HG03521 (cell line): ENCODE measurements at regions not wholly inside any gene's neighbourhood (a gene's known extent, or its start where the extent isn't known, plus 50 kb on each side); places are given as distances from the start of the nearest gene placed in this dataset.
"Not testable (repeated sequence)": the region's sequence is repeated elsewhere in the genome, so short reads cannot be mapped to it uniquely, and the experiment has no call there.

Source experiments
- ATAC-seq: cut with Tn5 transposase; IDR thresholded peaks from one replicate; pipeline ENCODE4 v1.9.1; 2021; ENCODE audit warnings: mild to moderate bottlenecking, moderate library complexity; ENCODE audit not compliant: unreplicated experiment

DNA sequence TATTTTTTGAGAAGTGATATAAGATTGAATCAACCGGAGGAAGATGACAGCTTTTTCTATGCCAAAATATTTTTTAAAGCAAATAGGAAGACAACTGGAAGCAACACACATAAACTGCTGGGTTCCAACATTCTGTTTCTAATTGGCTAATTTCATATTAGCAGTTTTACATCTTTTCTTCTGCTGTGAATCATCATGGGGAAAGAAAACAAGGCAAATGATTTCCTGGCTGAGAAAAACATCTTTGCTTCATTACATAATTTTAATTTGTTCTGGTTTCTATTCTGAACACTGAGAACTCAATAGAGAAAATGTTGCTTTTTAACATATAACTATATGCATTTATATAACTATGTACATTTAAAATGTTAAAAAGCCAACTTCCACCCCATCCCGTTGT, 2518.5 kb downstream of the ARAP2 start:
- no peak for ATAC-seq

GRCh38 chr4:33737726-33738125, 2506.6 kb downstream of the ARAP2 start:
- no peak for ATAC-seq

DNA sequence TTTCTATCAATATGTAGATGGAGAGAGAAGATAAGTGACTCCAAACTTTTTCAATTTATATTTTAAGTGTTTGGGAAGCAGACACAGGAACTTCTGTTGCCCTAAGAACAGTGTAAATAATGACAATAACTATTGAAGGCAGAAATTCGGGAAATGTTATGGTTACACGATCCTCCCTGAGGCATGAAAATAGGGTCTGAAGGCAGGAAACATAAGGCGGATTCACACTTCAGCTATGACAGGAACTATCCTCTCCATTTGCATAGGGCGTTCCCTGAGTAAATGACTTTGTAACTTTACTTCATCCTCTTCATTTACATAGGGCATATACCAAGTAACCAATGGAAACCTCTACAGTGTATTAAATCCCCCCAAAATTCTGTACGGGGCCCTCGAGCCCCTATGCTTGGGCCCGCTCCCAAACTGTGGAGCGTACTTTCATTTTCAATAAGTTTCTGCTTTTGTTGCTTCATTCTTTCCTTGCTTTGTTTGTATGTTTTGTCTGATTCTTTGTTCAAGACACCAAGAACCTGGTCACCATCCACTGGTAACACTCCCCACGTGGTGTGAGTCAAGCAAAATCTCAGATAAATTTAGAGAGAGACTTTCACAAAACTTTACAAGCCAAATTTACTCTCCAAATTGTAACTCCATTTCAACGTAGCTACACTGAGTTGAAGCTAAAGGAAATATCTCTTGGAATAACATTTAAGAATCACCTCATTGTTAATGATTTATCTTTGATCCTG, 2504.3 kb downstream of the ARAP2 start:
- no peak for ATAC-seq

GRCh38 chr4:33740871-33741270, 2503.4 kb downstream of the ARAP2 start:
- ATAC-seq = not testable (repeated sequence)

DNA sequence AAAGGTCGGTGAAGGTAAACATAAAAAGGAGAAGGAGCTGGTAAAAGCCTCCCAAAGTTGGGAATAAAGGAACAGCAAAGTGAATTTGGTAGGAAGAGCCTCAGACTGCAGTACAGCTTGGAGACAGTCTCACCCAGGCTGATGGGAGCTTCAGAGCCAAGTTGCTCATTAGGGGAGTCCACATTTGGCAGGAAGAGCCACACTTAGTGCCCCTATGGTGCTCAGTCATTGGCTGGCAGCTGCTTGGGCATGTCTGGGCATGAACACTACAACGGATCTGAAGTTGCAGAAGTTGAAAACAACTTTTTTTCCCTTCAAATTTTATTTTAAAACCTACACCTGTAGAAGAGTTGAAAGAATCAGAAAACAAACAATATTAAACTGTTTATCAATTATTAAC, 2497.3 kb downstream of the ARAP2 start:
- no peak for ATAC-seq

DNA sequence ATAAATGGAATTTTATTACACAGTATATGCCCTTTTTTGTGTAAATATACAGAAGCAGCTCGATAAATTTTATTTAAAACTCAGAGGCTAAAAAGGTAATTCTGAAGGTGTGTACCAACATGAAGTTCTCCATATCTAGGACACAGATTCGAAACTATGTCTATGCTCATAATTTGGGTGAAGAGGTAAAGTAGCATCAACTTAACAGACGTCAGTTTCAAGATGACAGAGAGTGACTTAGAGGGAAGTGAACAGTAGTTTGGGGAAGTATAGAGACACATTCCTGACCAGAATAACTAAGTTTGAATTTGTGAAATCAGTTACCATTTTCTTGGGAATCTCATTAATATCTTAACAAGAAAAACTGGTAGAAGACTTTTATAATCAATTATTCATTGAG, 2493.3 kb downstream of the ARAP2 start:
- ATAC-seq = no peak

DNA sequence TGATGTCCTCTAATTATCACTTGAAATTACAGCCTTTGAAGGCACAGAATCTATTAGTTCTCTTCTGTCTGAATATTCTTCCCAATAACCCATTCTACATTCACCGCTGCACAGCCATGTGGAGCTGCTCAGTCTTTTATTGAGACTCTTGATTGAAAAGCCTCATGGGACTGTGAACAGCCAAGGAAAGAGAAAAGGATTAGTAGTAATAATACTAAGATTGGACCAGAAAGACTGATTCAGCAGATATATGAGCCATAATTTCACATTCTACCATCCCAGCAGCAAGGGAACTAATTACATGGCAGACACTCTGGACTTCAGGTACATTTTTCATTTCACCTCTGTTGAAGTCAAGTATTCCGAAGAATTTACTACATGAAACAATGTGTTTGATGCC, 2471.7 kb downstream of the ARAP2 start:
- no peak for ATAC-seq

GRCh38 chr4:33780952-33781791, 2463.1 kb downstream of the ARAP2 start:
- no peak for ATAC-seq

GRCh38 chr4:33785843-33786242, 2458.5 kb downstream of the ARAP2 start:
- ATAC-seq = no peak

DNA sequence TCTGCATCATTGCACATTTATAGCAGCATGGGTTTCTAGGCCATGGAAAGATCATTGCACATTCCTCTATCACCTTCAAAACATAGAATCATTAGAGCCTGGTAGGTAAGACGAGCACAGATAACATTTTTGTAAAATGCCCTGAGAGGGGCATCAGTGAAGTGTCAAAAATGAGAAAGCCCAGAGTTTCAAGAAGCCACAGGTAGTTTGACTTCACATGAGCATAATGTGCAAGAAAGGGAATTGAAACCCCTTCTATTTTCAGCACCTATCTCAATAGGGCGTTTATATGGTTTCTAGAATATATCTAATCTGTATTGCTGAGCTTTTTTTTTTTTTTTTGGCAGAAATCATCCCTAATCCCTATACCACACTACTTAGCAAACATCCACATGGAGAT, 2441.7 kb downstream of the ARAP2 start:
- no peak for ATAC-seq

- ATAC-seq = no peak
Observed at GRCh38 chr4:33825685-33826084, 2418.6 kb downstream of the ARAP2 start.

GRCh38 chr4:33829356-33829755, 2415.0 kb downstream of the ARAP2 start:
- not testable (repeated sequence) for ATAC-seq

DNA sequence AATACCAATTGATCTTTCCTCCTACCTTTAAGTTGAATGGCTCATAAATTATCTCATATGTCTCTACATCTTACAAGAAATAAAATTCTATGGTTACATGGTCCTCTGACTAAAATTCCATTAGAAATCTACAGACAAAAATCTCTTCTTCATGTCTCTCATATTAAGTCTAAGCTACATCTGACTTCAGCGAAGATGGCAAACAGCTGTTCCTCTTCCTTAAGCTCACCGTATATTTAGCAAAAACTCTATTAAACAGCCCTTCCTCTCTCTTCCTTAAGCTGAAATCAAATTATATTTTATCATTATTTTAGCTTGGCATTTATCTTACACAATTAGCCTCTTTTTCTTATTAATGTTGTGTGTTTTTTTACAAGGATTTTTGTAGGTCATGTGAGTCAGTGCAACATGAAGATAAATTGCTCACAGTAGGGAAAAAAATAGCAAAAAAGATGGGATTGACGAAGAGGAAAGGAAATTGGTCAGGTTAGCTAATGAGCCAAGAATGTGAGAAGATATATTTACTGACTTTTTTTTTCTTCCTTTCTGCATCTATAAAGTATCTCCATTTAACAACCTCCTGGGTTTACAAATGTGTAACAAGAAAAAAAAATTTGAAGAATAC, 2412.8 kb downstream of the ARAP2 start:
- no peak for ATAC-seq

DNA sequence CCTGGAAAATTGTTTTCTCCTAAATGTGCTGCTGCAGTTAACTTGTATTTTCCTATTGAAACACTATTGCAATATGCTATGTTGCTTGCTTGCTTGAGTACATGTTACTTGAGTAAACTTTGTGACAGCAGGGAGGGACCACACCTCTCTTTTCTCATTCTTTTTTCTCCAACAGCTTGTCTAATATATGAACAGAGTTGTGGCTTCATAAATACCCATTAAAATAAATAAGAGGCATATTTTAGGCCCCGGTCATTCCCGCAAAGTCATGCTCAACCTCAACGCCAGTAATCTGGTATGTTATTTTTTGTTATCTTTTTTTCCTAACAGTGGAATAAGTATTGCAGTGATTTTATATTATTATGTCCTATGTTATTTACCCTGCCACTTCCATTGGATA, 2408.6 kb downstream of the ARAP2 start:
- not testable (repeated sequence) for ATAC-seq

- ATAC-seq = no peak
Observed at GRCh38 chr4:33837043-33837838, 2407.1 kb downstream of the ARAP2 start.

DNA sequence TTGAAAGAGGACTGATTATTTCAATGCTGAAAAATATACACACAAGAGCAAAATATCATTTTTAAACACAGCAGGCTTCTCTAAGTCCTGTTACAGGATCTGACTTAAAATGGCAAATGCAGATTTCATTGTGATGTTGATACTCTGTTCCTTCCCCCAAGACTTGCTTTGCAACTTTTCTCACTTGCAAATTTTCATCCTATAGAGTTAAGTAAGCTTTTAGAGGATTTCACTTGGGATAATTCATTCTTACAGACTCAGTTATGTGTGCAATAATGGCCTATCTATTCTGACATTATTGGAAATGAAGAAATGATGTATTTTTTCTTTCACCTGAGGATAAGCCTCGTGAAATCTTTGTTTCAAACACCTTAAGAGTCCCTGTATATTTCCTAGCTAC, 2403.2 kb downstream of the ARAP2 start:
- ATAC-seq = no peak

- ATAC-seq = no peak
Observed at GRCh38 chr4:33850371-33850902, 2393.9 kb downstream of the ARAP2 start.

GRCh38 chr4:33853670-33854069, 2390.6 kb downstream of the ARAP2 start:
- not testable (repeated sequence) for ATAC-seq

- no peak for ATAC-seq
Observed at GRCh38 chr4:33864290-33864859, 2379.9 kb downstream of the ARAP2 start.

DNA sequence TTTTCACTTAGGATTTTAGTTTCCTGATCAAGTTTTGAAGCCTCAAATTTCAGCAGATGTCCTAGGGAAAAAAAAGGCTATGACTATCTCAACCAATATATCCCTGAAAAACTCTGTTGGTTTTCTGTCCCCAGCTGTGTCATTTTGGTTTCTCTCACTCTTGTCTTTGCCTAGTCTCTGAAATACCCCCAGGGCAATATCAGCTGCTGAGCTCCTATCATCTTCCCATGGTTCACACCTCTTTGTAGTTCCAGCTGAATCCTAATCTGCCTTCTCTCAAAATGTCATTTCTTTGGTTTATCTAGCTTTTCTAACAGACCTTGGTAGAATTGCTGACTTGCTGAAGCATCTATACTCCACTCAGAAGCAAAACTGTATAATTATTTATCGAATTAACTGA, 2370.5 kb downstream of the ARAP2 start:
- ATAC-seq = no peak
